ENCODE measurements at regions not wholly inside any gene's neighbourhood (a gene's known extent, or its start where the extent isn't known, plus 50 kb on each side); places are given as distances from the start of the nearest gene placed in this dataset.
"Not testable (repeated sequence)": the region's sequence is repeated elsewhere in the genome, so short reads cannot be mapped to it uniquely, and the experiment has no call there.

DNA sequence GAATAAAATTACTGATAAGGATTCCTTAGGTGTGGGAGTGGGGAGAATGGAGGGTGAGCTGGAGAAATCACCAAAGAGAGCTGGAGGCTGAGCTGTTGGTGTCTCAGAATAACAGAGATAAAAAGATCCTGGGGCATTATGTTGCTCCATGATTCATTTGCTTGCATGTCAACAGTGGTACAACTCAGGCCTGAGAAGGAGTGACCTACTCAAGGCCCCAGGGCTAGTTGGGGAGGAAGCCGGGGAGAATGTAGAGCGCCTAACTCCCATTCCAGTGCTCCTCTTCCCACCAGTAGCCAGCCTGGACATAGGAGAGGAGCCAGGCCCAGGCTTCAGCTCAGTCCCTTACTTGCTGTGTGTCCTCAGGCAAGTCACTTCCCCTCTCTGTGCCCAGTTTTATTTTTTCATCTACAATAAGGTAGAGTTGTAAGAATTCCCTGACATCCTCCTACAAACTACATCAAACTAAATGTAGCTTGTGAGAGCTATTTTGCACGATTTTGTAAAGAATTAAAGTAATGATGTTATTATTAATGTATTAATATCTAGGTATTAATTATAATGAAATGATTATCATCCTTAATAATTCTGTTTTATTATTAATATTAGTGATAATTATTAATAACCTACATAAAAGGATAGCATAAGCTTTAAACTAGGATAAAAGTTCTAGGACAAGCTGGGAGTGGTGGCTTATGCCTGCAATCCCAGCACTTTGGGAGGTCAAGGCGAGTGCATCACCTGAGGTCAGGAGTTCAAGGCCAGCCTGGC, 250.9 kb upstream of the SULF2 start:
- Mint-ChIP-seq H3K4me1 (ENCODE audit: low read depth) (no peaks in the 10 kb centered on the region), H3K4me3 (no peak overlapping the region), H3K9me3 (no peaks in the 10 kb centered on the region), H3K36me3 (ENCODE audit: low read depth) (no peaks in the 10 kb centered on the region), H3K27me3 (peaks cover 5% of the 10 kb centered on the region), H3K27ac (no peak overlapping the region)

DNA sequence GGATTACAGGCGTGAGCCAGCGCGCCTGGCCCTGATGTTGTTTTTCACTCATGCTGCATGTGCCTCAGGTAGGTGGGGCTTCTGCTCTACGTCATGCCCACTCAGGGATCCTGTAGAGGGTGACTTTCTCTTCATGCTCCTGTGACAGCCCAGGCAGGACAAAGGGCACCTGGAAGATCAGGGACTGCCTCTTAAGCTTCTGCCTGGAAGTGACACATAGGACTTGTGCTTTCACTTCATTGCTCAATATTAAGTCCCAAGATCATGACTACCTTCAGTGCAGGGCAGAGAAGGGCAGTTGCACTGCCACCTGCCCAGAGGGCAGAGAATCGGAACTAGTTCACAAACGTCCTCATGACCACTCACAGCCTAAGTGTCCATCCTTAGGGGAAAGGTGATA, 249.5 kb upstream of the SULF2 start:
- Mint-ChIP-seq H3K4me3 (no peak overlapping the region), H3K4me1 (ENCODE audit: low read depth) (no peaks in the 10 kb centered on the region), H3K36me3 (ENCODE audit: low read depth) (no peaks in the 10 kb centered on the region), H3K9me3 (no peaks in the 10 kb centered on the region), H3K27ac (no peak overlapping the region), H3K27me3 (peaks cover 5% of the 10 kb centered on the region)

DNA sequence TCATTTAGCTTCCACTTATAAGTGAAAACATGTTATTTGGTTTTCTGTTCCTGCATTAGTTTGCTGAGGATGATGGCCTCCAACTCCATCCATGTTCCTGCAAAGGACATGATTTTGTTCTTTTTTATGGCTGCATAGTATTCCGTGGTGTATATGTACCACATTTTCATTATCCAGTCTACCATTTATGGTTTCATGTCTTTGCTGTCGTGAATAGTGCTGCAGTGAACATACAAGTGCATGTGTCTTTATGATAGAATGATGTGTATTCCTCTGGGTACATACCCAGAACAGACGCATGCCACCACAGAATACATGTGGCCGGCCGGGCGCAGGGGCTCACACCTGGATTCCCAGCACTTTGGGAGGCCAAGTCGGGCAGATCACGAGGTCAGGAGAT, 247.7 kb upstream of the SULF2 start:
- not testable (repeated sequence) for H3K27me3 Mint-ChIP-seq; H3K4me3 Mint-ChIP-seq; H3K27ac Mint-ChIP-seq; H3K4me1 Mint-ChIP-seq (ENCODE audit: low read depth); H3K9me3 Mint-ChIP-seq; H3K36me3 Mint-ChIP-seq (ENCODE audit: low read depth)

DNA sequence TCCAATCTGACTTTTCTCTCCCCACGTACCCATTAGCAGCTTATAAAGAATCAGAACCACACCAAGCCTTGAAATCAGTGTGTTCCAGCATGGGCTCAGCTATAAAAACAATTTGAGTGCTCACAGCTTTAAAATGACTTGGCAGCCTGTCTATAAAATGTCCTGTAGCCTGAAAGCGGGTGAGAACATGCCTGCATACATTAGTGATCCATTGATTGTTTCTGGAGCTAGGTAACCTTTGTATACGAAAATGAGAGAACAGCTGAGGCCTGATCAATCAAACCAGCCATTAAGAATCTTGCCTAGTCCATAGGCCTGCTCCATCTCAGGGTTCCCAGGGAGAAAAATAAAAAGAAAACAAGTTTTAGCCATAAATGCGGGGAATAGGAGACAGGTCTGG, 245.8 kb upstream of the SULF2 start:
- Mint-ChIP-seq H3K36me3 (ENCODE audit: low read depth) (no peaks in the 10 kb centered on the region), H3K4me1 (ENCODE audit: low read depth) (no peaks in the 10 kb centered on the region), H3K27ac (no peak overlapping the region), H3K4me3 (no peak overlapping the region), H3K9me3 (no peaks in the 10 kb centered on the region), H3K27me3 (peaks cover 5% of the 10 kb centered on the region)

DNA sequence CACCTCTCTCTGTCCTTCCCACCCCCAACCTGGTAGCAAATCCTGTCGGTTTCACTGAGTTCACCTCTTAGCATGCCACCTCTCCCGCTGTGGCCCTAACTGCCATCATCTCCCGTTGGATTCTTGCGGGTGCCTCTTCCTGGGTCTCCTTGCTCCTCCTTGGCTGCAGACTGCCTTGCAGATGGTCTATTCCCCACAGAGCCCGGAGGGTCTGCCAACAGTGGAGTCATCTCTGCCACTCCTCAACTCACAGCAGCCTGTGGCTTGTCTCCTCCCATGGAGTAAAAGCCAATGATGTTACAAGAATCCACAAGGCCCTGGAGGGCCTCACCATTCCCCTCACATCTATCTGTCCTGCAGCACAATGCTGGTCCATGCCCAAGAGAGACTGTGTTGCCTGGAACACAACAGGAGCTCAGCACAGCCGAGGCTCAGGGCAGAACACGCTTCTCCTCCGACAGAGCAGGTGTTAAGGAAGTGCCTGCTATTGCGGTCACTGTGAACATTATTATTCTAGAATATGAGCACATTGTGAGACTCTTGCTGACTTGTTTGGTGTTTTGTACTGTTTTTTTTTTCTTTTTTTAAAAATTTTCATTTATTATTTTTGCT, 241.8 kb upstream of the SULF2 start:
- Mint-ChIP-seq H3K36me3 (ENCODE audit: low read depth) (no peaks in the 10 kb centered on the region), H3K27me3 (peaks cover 4% of the 10 kb centered on the region), H3K27ac (no peak overlapping the region), H3K9me3 (no peaks in the 10 kb centered on the region), H3K4me1 (ENCODE audit: low read depth) (no peaks in the 10 kb centered on the region), H3K4me3 (no peak overlapping the region)

DNA sequence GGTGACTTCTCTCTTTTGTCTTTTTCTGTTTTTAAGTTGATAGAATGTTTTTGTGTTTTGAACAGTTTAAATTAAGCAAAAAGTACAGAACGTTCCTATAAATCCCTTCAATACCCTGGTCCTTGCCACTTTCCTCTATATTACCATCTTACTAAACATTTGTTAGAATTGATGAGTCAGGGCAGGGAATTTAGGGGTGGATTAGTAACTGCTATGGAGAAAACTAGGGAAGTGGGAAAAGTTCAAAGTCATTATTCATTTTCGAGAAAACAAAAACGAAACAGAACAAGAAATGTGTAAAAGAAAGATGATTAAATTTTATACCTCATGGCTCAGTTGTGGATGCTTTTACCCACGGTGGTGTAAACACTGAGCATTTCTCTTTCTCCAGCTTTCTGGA, 240.4 kb upstream of the SULF2 start:
- H3K27ac Mint-ChIP-seq: no peak overlapping the region
- no peaks in the 10 kb centered on the region for H3K9me3 Mint-ChIP-seq
- no peaks in the 10 kb centered on the region for H3K4me1 Mint-ChIP-seq (ENCODE audit: low read depth)
- H3K36me3 Mint-ChIP-seq (ENCODE audit: low read depth): no peaks in the 10 kb centered on the region
- H3K4me3 Mint-ChIP-seq: no peak overlapping the region
- H3K27me3 Mint-ChIP-seq: peaks cover 7% of the 10 kb centered on the region

DNA sequence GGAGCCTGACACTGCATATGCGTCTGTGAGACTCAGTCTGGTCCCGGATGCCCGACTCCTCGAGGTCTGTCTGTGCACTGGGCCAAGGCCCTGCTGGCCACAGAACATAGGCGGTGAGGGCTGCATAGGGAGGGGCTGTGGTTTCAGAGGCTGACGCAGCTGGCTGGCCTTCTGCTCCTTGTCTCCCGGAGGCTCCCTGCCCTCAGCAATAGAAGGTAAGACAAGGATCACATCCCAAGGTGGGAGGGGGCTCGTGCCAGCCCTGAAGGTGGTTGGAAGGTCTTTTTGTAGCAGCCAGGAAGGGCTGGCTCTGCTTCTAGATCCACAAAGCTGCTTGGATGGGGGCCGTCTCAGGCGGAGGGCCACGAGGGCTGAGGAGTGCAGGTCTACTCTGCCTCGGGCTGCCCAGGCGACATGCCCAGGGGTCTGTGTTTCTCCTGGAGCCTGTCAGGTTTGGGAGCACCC, 239.8 kb upstream of the SULF2 start:
- peaks cover 7% of the 10 kb centered on the region for H3K27me3 Mint-ChIP-seq
- no peaks in the 10 kb centered on the region for H3K36me3 Mint-ChIP-seq (ENCODE audit: low read depth)
- H3K4me3 Mint-ChIP-seq: no peak overlapping the region
- no peaks in the 10 kb centered on the region for H3K4me1 Mint-ChIP-seq (ENCODE audit: low read depth)
- no peak overlapping the region for H3K27ac Mint-ChIP-seq
- H3K9me3 Mint-ChIP-seq: no peaks in the 10 kb centered on the region

DNA sequence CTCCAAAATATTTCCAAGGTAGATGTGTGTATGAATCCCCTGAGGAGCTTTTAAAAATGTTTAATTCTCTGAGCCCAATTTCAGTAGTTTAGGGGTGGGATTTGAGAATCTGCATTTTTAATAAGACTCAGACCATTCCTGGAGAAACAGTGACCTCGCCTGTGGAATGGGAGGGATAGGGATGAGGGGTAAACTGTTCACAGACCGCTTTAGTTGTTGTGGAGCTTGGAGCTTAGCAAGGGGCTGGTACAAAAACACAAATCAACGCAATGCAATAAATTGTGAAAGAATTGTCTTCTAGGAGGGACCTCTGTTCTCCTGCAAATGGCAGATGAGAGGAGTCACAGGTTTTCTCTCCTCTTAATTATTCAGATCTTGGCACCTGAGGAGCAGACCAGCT, 239.3 kb upstream of the SULF2 start:
- H3K4me1 Mint-ChIP-seq (ENCODE audit: low read depth): no peaks in the 10 kb centered on the region
- no peak overlapping the region for H3K4me3 Mint-ChIP-seq
- H3K27ac Mint-ChIP-seq: no peak overlapping the region
- H3K27me3 Mint-ChIP-seq: peaks cover 7% of the 10 kb centered on the region
- no peaks in the 10 kb centered on the region for H3K9me3 Mint-ChIP-seq
- H3K36me3 Mint-ChIP-seq (ENCODE audit: low read depth): no peaks in the 10 kb centered on the region

DNA sequence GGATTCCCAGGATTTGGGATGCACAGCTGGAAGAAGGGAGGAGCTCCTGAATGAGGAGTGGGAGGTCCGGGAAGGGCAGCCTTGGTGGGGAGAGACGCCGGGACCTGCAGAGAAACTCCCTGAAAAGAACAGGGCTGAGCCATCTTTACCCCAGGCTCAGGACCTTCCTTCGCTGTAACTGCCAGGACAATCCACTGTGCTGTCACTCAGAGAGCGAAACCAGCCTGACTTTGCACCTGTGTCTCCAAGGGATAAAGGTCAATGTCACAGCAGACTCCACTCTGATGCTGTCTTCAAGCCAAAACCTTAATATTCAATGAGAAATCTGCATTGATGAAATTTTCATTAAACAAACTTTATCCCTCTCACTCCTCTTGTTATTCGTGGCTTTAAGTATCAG, 235.4 kb upstream of the SULF2 start:
- H3K27me3 Mint-ChIP-seq: peaks cover 27% of the 10 kb centered on the region
- H3K4me3 Mint-ChIP-seq; H3K9me3 Mint-ChIP-seq; H3K36me3 Mint-ChIP-seq (ENCODE audit: low read depth); H3K4me1 Mint-ChIP-seq (ENCODE audit: low read depth); H3K27ac Mint-ChIP-seq: not testable (repeated sequence)

DNA sequence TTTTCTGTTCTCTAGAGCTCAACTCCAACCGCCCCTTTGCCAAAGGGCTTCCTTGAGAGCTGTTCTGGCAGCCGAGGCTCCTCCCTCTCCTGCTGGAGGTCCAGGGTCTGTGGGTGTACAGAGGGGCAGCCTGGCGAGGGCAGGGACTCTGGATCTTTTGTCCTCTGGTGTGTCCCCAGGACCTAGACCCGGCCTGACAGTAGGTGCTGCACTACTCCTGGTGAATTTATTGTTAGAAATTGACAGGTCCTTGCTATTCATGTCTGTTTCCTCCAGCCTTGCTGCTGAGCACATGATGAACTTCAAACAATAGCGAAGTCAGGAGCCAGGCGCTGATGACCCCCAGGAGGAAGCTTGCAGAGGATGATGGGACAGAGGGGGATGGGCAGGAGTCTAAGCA, 234.7 kb upstream of the SULF2 start:
- Mint-ChIP-seq H3K36me3 (ENCODE audit: low read depth) (no peaks in the 10 kb centered on the region), H3K4me3 (no peak overlapping the region), H3K27me3 (peaks cover 27% of the 10 kb centered on the region), H3K9me3 (no peaks in the 10 kb centered on the region), H3K27ac (no peak overlapping the region), H3K4me1 (ENCODE audit: low read depth) (no peaks in the 10 kb centered on the region)

DNA sequence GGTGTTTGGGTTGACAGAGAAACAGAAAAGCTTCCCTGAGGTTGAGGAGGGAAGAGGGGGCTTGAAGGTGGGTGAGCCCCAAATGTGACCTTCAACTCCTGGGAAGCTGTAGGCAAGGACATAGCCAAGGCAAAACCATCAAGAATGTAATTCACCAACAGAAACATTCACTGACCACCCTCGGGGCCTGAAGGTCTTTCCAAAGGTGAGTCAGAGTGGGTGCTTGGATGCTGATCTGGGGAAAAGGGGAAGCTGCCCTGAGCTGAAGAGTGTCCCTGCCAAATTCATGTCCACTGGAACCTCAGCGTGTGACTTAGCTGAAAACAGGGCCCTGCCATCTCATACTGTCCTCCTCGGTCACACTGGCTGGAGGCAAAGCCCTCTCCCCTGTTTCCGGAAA, 234.2 kb upstream of the SULF2 start:
- no peaks in the 10 kb centered on the region for H3K4me1 Mint-ChIP-seq (ENCODE audit: low read depth)
- no peaks in the 10 kb centered on the region for H3K36me3 Mint-ChIP-seq (ENCODE audit: low read depth)
- no peaks in the 10 kb centered on the region for H3K9me3 Mint-ChIP-seq
- no peak overlapping the region for H3K27ac Mint-ChIP-seq
- H3K27me3 Mint-ChIP-seq: peaks cover 27% of the 10 kb centered on the region
- no peak overlapping the region for H3K4me3 Mint-ChIP-seq

DNA sequence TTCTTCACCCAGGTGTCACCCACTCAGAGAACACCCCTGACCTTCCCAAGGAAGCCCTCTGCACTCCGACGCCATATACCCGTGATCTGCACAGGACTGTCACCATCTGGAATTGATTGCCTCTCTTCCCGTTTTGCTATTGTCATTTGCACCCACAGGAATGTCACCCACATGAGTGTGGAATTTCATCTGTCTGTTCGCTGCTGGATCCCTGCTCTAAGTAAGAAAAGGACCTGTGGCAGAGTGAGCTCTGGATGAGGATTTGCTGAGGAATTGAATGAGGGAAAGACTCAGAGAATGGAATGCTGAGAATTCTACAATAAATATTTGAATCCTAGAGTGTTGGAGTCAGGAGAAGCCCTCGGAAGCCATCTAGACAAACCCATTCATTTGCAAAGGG, 233.6 kb upstream of the SULF2 start:
- H3K27ac Mint-ChIP-seq; H3K4me3 Mint-ChIP-seq; H3K9me3 Mint-ChIP-seq; H3K36me3 Mint-ChIP-seq (ENCODE audit: low read depth); H3K4me1 Mint-ChIP-seq (ENCODE audit: low read depth): not testable (repeated sequence)
- H3K27me3 Mint-ChIP-seq: peaks cover 24% of the 10 kb centered on the region

DNA sequence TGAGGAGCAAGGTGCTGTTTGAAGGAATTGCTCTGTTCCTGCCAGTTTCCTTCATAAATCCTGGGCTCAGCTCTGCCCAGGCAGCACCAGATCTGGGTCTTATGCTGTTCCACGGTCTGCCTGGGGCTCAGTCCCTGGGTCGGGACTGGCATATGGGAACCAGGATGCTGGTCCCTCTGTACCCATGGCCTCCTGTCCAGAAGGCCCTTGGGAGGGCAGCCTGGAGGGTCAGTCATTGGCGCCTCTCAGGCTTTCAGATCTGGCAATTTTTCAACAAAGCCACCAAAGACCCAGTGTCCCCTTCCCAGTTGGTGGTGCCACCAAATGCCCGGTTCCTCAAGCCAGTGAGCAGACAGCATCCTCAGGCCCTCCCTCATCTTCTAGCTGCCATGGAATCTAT, 232.7 kb upstream of the SULF2 start:
- Mint-ChIP-seq H3K27me3 (peaks cover 24% of the 10 kb centered on the region), H3K36me3 (ENCODE audit: low read depth) (no peaks in the 10 kb centered on the region), H3K4me1 (ENCODE audit: low read depth) (no peaks in the 10 kb centered on the region), H3K4me3 (no peak overlapping the region), H3K27ac (no peak overlapping the region), H3K9me3 (peaks cover 4% of the 10 kb centered on the region)

DNA sequence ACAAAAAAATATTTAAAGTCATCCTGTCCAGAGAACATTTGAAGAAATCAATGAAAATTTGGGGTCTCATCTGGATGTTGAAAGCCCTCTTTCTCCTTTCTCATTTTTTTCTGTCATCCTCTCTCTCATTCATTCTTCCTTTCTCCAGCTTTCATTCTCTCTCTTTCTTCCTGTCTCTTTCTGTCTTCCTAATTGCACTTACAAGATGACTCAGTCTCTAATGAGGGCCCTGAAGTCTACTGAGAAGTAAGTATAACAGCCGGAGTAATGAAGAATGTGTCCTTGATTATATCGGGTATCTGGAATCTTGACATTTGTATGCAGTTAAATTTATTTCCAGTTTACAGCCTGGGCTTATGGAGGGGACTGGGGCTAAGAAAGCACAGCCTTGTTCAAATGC, 232.2 kb upstream of the SULF2 start:
- Mint-ChIP-seq H3K36me3 (ENCODE audit: low read depth) (no peaks in the 10 kb centered on the region), H3K27me3 (peaks cover 24% of the 10 kb centered on the region), H3K4me3 (no peak overlapping the region), H3K27ac (no peak overlapping the region), H3K4me1 (ENCODE audit: low read depth) (no peaks in the 10 kb centered on the region), H3K9me3 (peaks cover 6% of the 10 kb centered on the region)

DNA sequence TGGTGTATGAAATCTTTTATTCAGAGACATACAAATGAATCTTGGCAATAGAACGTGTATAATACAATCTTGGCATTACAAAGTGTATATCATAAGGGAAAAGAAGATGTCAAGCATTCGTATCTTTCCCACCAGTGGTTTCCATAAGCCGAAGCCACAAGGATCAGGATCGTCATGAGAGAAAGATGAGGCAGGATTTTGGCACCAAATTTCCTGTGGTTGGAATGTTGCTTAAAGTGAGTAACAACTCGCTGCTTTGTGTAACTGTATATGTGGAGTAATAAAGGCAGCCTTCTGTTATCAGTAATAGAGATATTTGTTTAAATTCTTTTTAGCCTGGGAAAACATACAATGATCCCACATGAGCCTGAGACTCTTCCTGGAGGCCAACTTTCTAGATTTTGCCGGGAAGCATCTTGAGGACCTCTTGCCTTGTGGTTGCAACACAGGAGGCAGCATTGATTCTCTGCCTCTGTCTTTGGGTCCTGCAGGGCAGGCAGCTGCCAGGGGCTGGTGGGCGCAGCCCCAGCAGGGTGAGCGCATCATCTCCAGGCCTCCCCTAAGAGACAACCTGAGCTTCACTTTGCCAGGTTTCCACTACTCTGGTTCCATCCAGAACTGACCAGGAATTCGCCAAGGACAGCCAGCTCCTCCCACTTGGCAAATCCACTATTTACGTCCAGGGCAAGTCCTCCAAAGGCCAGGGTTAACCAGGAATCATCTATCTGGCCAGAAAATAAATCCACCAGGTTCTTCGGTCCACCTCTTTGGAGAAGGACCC, 230.9 kb upstream of the SULF2 start:
- peaks cover 6% of the 10 kb centered on the region for H3K9me3 Mint-ChIP-seq
- no peaks in the 10 kb centered on the region for H3K4me1 Mint-ChIP-seq (ENCODE audit: low read depth)
- peaks cover 20% of the 10 kb centered on the region for H3K27me3 Mint-ChIP-seq
- no peaks in the 10 kb centered on the region for H3K36me3 Mint-ChIP-seq (ENCODE audit: low read depth)
- no peak overlapping the region for H3K27ac Mint-ChIP-seq
- no peak overlapping the region for H3K4me3 Mint-ChIP-seq
